GM12892 (cell line): ENCODE measurements at regions not wholly inside any gene's neighbourhood (a gene's known extent, or its start where the extent isn't known, plus 50 kb on each side); places are given as distances from the start of the nearest gene placed in this dataset.

Source experiments
- POLR2AphosphoS5 ChIP-seq: IDR thresholded peaks from 2 replicates; pipeline ENCODE4 v1.6.1; 2011; ENCODE audit warnings: low read depth, low read length, control low read depth
- TAF1 ChIP-seq: IDR thresholded peaks from 2 replicates; pipeline ENCODE4 v1.6.1; 2011; ENCODE audit warnings: low read depth, mild to moderate bottlenecking, control low read depth, low read length, borderline replicate concordance

- TF ChIP-seq POLR2AphosphoS5 (no peak), TAF1 (no peak)
These were observed 125.4 kb downstream of the DYRK2 start for GRCh38 chr12:67773896-67774295.
